Hepatocyte (in vitro differentiated cells): ENCODE measurements at regions not wholly inside any gene's neighbourhood (a gene's known extent, or its start where the extent isn't known, plus 50 kb on each side); places are given as distances from the start of the nearest gene placed in this dataset.

ENCODE experiments used
- CTCF ChIP-seq: fragments of 200-600 bp; sonication (generic); IDR thresholded peaks from 2 replicates; pipeline ENCODE4 v1.5.1; 2016; ENCODE audit warnings: antibody characterized with exemption, mild to moderate bottlenecking; ENCODE audit not compliant: poor library complexity
- EZH2 ChIP-seq: fragments of 200-600 bp; sonication (generic); IDR thresholded peaks from 2 replicates; pipeline ENCODE4 v1.6.1; 2016; ENCODE audit warnings: antibody characterized with exemption, mild to moderate bottlenecking, borderline replicate concordance

- TF ChIP-seq CTCF, result no peak
- no peak for TF ChIP-seq EZH2
Measured at GRCh38 chr3:191074511-191074910, 124.5 kb upstream of the OSTN start.
